SK-N-SH (cell line): ENCODE measurements at regions not wholly inside any gene's neighbourhood (a gene's known extent, or its start where the extent isn't known, plus 50 kb on each side); places are given as distances from the start of the nearest gene placed in this dataset.

Experiments
- EP300 ChIP-seq, 2 experiments: IDR thresholded peaks; 2 replicates each; pipeline versions ENCODE4 v1.4.0 to v1.6.1; 2012; ENCODE audit warnings: borderline replicate concordance in 1 of 2, low read depth in 1 of 2, low read length in 1 of 2
- GATA2 ChIP-seq: sonication (generic); formaldehyde crosslinking; IDR thresholded peaks from 2 replicates; pipeline ENCODE4 v1.5.0; 2020; ENCODE audit warnings: mild to moderate bottlenecking, missing genetic modification reagents
- JUND ChIP-seq: IDR thresholded peaks from 2 replicates; pipeline ENCODE4 v1.4.0; 2012
- POLR2AphosphoS5 ChIP-seq: IDR thresholded peaks from 2 replicates; pipeline ENCODE4 v1.6.1; 2012; ENCODE audit warnings: low read depth, low read length
- RAD21 ChIP-seq: IDR thresholded peaks from 2 replicates; pipeline ENCODE4 v1.6.1; 2012; ENCODE audit warnings: mild to moderate bottlenecking, low read length
- REST ChIP-seq: IDR thresholded peaks from 2 replicates; pipeline ENCODE4 v1.6.1; 2012; ENCODE audit warnings: mild to moderate bottlenecking, low read depth, low read length, moderate library complexity
- TAF1 ChIP-seq: IDR thresholded peaks from 2 replicates; pipeline ENCODE4 v1.6.1; 2012; ENCODE audit warnings: low read depth, mild to moderate bottlenecking, low read length, moderate library complexity, borderline replicate concordance
- TF ChIP-seq, protein P1 (sequence below): fragments of 150-350 bp; IDR thresholded peaks from 2 replicates; pipeline ENCODE4 v1.6.1; 2017; ENCODE audit warnings: antibody characterized with exemption, low read length, low read depth, borderline replicate concordance
- TF ChIP-seq, protein P2 (sequence below): fragments of 200-600 bp; sonication (generic); IDR thresholded peaks from 2 replicates; pipeline ENCODE4 v1.6.1; 2017; ENCODE audit warnings: antibody characterized with exemption, mild to moderate bottlenecking, moderate library complexity

- no peak for TF ChIP-seq POLR2AphosphoS5
- TF ChIP-seq JUND = no peak
- TF ChIP-seq, protein P1, sequence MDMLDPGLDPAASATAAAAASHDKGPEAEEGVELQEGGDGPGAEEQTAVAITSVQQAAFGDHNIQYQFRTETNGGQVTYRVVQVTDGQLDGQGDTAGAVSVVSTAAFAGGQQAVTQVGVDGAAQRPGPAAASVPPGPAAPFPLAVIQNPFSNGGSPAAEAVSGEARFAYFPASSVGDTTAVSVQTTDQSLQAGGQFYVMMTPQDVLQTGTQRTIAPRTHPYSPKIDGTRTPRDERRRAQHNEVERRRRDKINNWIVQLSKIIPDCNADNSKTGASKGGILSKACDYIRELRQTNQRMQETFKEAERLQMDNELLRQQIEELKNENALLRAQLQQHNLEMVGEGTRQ = no peak
- TF ChIP-seq EP300 (IDR thresholded peaks at IDR 0.05; ENCODE audit: borderline replicate concordance in 1 of 2, low read depth in 1 of 2, low read length in 1 of 2) = no peak
- TF ChIP-seq, protein P2, sequence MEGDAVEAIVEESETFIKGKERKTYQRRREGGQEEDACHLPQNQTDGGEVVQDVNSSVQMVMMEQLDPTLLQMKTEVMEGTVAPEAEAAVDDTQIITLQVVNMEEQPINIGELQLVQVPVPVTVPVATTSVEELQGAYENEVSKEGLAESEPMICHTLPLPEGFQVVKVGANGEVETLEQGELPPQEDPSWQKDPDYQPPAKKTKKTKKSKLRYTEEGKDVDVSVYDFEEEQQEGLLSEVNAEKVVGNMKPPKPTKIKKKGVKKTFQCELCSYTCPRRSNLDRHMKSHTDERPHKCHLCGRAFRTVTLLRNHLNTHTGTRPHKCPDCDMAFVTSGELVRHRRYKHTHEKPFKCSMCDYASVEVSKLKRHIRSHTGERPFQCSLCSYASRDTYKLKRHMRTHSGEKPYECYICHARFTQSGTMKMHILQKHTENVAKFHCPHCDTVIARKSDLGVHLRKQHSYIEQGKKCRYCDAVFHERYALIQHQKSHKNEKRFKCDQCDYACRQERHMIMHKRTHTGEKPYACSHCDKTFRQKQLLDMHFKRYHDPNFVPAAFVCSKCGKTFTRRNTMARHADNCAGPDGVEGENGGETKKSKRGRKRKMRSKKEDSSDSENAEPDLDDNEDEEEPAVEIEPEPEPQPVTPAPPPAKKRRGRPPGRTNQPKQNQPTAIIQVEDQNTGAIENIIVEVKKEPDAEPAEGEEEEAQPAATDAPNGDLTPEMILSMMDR = no peak
- no peak for TF ChIP-seq RAD21
- no peak for TF ChIP-seq REST
- TF ChIP-seq GATA2 (CRISPR knock-in tag) = no peak
- no peak for TF ChIP-seq TAF1
Observed at GRCh38 chr7:67947191-67947590, 950.6 kb downstream of the TYW1 start.
